OCI-LY7 (cell line): ENCODE measurements at regions not wholly inside any gene's neighbourhood (a gene's known extent, or its start where the extent isn't known, plus 50 kb on each side); places are given as distances from the start of the nearest gene placed in this dataset.
"Not testable (repeated sequence)": the region's sequence is repeated elsewhere in the genome, so short reads cannot be mapped to it uniquely, and the experiment has no call there.

Experiments
- CTCF ChIP-seq: fragments of 200-600 bp; sonication (generic); conservative IDR thresholded peaks from 2 replicates; pipeline ENCODE4 v1.5.1; 2014; ENCODE audit warnings: mild to moderate bottlenecking, antibody characterized with exemption, low read length, moderate library complexity, mixed read lengths
- EZH2phosphoT487 ChIP-seq: fragments of 200-600 bp; sonication (generic); IDR thresholded peaks from 2 replicates; pipeline ENCODE4 v1.6.1; 2018; ENCODE audit warnings: low read depth, borderline replicate concordance, mild to moderate bottlenecking, mixed run types, antibody characterized with exemption, low read length, moderate library complexity, mixed read lengths

GRCh38 chr9:62801372-62801811 lies 1611.6 kb downstream of the SPATA31A7 start:
- TF ChIP-seq CTCF, EZH2phosphoT487: not testable (repeated sequence)
